HL-60 (cell line): ENCODE measurements at regions not wholly inside any gene's neighbourhood (a gene's known extent, or its start where the extent isn't known, plus 50 kb on each side); places are given as distances from the start of the nearest gene placed in this dataset.

Experiments
- DNase-seq, 2 experiments: peaks; one replicate each; pipeline ENCODE4 v3.0.0-alpha.2; 2010 to 2020; ENCODE audit warnings: low read depth in 1 of 2, low spot score in 1 of 2
- H3K27ac ChIP-seq: fragments of 250-450 bp; sonication (Bioruptor Pico); replicated peaks from 2 replicates; pipeline ENCODE4 v1.5.1; 2020; ENCODE audit warnings: mild to moderate bottlenecking, moderate library complexity
- H3K27me3 ChIP-seq: fragments of 250-450 bp; sonication (Bioruptor Pico); 2 replicates; pipeline ENCODE4 v1.5.1; 2021; ENCODE audit warnings: mild to moderate bottlenecking, moderate library complexity; ENCODE audit not compliant: insufficient read depth, poor library complexity, severe bottlenecking
- H3K4me3 ChIP-seq: replicated peaks from 2 replicates; pipeline ENCODE4 v1.5.1; 2011; ENCODE audit warnings: mild to moderate bottlenecking, control low read depth, low read length; ENCODE audit not compliant: insufficient read depth
- CTCF ChIP-seq: IDR thresholded peaks from one replicate; pipeline ENCODE4 v1.5.1; 2011; ENCODE audit warnings: low read length, control low read depth, inconsistent platforms; ENCODE audit not compliant: insufficient read depth
- GABPA ChIP-seq: IDR thresholded peaks from 2 replicates; pipeline ENCODE4 v1.6.1; 2012; ENCODE audit warnings: low read depth
- POLR2AphosphoS5 ChIP-seq: IDR thresholded peaks from 2 replicates; pipeline ENCODE4 v1.6.1; 2012; ENCODE audit warnings: low read depth
- REST ChIP-seq: IDR thresholded peaks from 2 replicates; pipeline ENCODE4 v1.6.1; 2012; ENCODE audit warnings: low read depth; ENCODE audit not compliant: insufficient replicate concordance
- SPI1 ChIP-seq: IDR thresholded peaks from 2 replicates; pipeline ENCODE4 v1.6.1; 2012; ENCODE audit warnings: low read depth, mild to moderate bottlenecking, borderline replicate concordance

GRCh38 chr21:28693476-28693875 lies 299.2 kb downstream of the LTN1 start:
- Histone ChIP-seq H3K4me3 (no peak overlapping the region), H3K27me3 (no peaks in the 10 kb centered on the region), H3K27ac (no peak overlapping the region)
- TF ChIP-seq GABPA (no peak), CTCF (no peak), SPI1 (no peak), REST (no peak), POLR2AphosphoS5 (no peak)
- no peak for DNase-seq

GRCh38 chr21:28690196-28690595 lies 302.5 kb downstream of the LTN1 start:
- Histone ChIP-seq H3K27me3 (no peaks in the 10 kb centered on the region), H3K27ac (no peak overlapping the region), H3K4me3 (no peak overlapping the region)
- no peak for DNase-seq
- TF ChIP-seq GABPA = no peak
- no peak for TF ChIP-seq REST
- TF ChIP-seq POLR2AphosphoS5 = no peak
- TF ChIP-seq SPI1 = no peak
- TF ChIP-seq CTCF = no peak

- no peaks in the 10 kb centered on the region for H3K27me3 ChIP-seq
- TF ChIP-seq SPI1 = no peak
- no peak for TF ChIP-seq POLR2AphosphoS5
- TF ChIP-seq REST = no peak
- no peak for TF ChIP-seq GABPA
- no peak for TF ChIP-seq CTCF
- no peak overlapping the region for H3K27ac ChIP-seq
- no peak overlapping the region for H3K4me3 ChIP-seq
- no peak for DNase-seq
Measured at GRCh38 chr21:28688381-28688780, 304.3 kb downstream of the LTN1 start.
